IMR-90 (cell line): ENCODE measurements at regions not wholly inside any gene's neighbourhood (a gene's known extent, or its start where the extent isn't known, plus 50 kb on each side); places are given as distances from the start of the nearest gene placed in this dataset.

Experiments used
- ATAC-seq: fragments of 200-7000 bp; cut with Tn5 transposase; 2 replicates; pipeline ENCODE4 v1.9.1; 2020; ENCODE audit warnings: low read depth, mild to moderate bottlenecking, moderate library complexity
- BruUV-seq: library from RNA; stranded (reverse); fragments of 400-500 nt; replicated peaks from 2 replicates; lab custom pipeline; 2021; lab: Mats Ljungman, UMichigan
- CTCF ChIA-PET: fragments of 300-600 bp; formaldehyde crosslinking; extraction: SDS; loops from one replicate; lab custom pipeline; 2021; ENCODE audit warnings: antibody characterized with exemption; lab: Yijun Ruan, JAX
- POLR2A ChIA-PET: fragments of 300-600 bp; sonication (Branson Sonifier 250); formaldehyde crosslinking; loops from one replicate; lab custom pipeline; 2022; ENCODE audit warnings: antibody characterized with exemption; ENCODE audit not compliant: unreplicated experiment; lab: Charles Lee
- DNase-seq: peaks from one replicate; pipeline ENCODE4 v3.0.0; 2013
- H2AFZ ChIP-seq: replicated peaks from 2 replicates; pipeline ENCODE3; 2013; ENCODE audit warnings: low read length, mild to moderate bottlenecking; ENCODE audit not compliant: poor library complexity
- H2AK5ac ChIP-seq: 2 replicates; pipeline ENCODE4 v1.6.1; 2013; ENCODE audit warnings: low read depth, low read length, inconsistent platforms
- H2AK9ac ChIP-seq: replicated peaks from 2 replicates; pipeline ENCODE3; 2013; ENCODE audit warnings: mild to moderate bottlenecking, low read depth, low read length, moderate library complexity; ENCODE audit not compliant: poor library complexity
- H2BK120ac ChIP-seq: 2 replicates; pipeline ENCODE4 v1.6.1; 2013; ENCODE audit warnings: low read depth, low read length, inconsistent platforms
- H2BK15ac ChIP-seq: 3 replicates; pipeline ENCODE4 v1.6.1; 2013; ENCODE audit warnings: low read depth, low read length, inconsistent platforms
- H2BK20ac ChIP-seq: 2 replicates; pipeline ENCODE4 v1.6.1; 2013; ENCODE audit warnings: low read depth, mild to moderate bottlenecking, inconsistent platforms, low read length, moderate library complexity
- H2BK5ac ChIP-seq: 2 replicates; pipeline ENCODE4 v1.6.1; 2013; ENCODE audit warnings: mild to moderate bottlenecking, low read depth, low read length, inconsistent platforms; ENCODE audit not compliant: poor library complexity, severe bottlenecking
- H3K14ac ChIP-seq: replicated peaks from 2 replicates; pipeline ENCODE4 v1.6.1; 2013; ENCODE audit warnings: low read depth, low read length, inconsistent platforms
- H3K18ac ChIP-seq: 2 replicates; pipeline ENCODE4 v1.6.1; 2013; ENCODE audit warnings: low read depth, low read length, control low read depth
- H3K23ac ChIP-seq: 2 replicates; pipeline ENCODE4 v1.6.1; 2013; ENCODE audit warnings: low read depth, low read length, inconsistent platforms
- H3K27ac ChIP-seq: 2 replicates; pipeline ENCODE4 v1.5.1; 2013; ENCODE audit warnings: mild to moderate bottlenecking, control low read depth, low read length; ENCODE audit not compliant: insufficient read depth
- H3K27me3 ChIP-seq: 2 replicates; pipeline ENCODE4 v1.6.1; 2013; ENCODE audit warnings: low read length; ENCODE audit not compliant: control insufficient read depth, insufficient read depth
- H3K36me3 ChIP-seq: 2 replicates; pipeline ENCODE4 v1.6.1; 2013; ENCODE audit warnings: low read length, mixed read lengths; ENCODE audit not compliant: control insufficient read depth, insufficient read depth
- H3K4ac ChIP-seq: 2 replicates; pipeline ENCODE4 v1.6.1; 2013; ENCODE audit warnings: low read depth, low read length, inconsistent platforms
- H3K4me1 ChIP-seq: 2 replicates; pipeline ENCODE4 v1.6.1; 2013; ENCODE audit warnings: low read length, mixed read lengths; ENCODE audit not compliant: control insufficient read depth, insufficient read depth
- H3K4me2 ChIP-seq: 2 replicates; pipeline ENCODE4 v1.6.1; 2013; ENCODE audit warnings: low read depth, mild to moderate bottlenecking, control low read depth, low read length, moderate library complexity
- H3K4me3 ChIP-seq: 2 replicates; pipeline ENCODE4 v1.5.1; 2013; ENCODE audit warnings: low read depth, mild to moderate bottlenecking, control low read depth, low read length, moderate library complexity; ENCODE audit not compliant: insufficient read depth
- H3K56ac ChIP-seq: 2 replicates; pipeline ENCODE4 v1.6.1; 2013; ENCODE audit warnings: low read length, inconsistent platforms; ENCODE audit not compliant: insufficient read depth; ENCODE audit errors: extremely low read depth
- H3K79me1 ChIP-seq, 2 experiments: 2 replicates each; pipeline ENCODE4 v1.6.1; 2013; ENCODE audit warnings: low read length in 2 of 2, inconsistent platforms in 1 of 2, low read depth in 1 of 2
- H3K9ac ChIP-seq: 2 replicates; pipeline ENCODE4 v1.6.1; 2013; ENCODE audit warnings: low read depth, low read length, control low read depth
- H3K9me1 ChIP-seq: 2 replicates; pipeline ENCODE4 v1.6.1; 2013; ENCODE audit warnings: low read length, inconsistent platforms; ENCODE audit not compliant: insufficient read depth
- H3K9me3 ChIP-seq: 2 replicates; pipeline ENCODE4 v1.6.1; 2013; ENCODE audit warnings: low read length; ENCODE audit not compliant: control insufficient read depth, insufficient read depth
- H4K20me1 ChIP-seq: 2 replicates; pipeline ENCODE4 v1.6.1; 2013; ENCODE audit warnings: low read length, inconsistent platforms; ENCODE audit not compliant: insufficient read depth
- H4K5ac ChIP-seq: 2 replicates; pipeline ENCODE4 v1.6.1; 2013; ENCODE audit warnings: mild to moderate bottlenecking, low read depth, low read length, control low read depth
- H4K8ac ChIP-seq, 2 experiments: 2 replicates each; pipeline ENCODE4 v1.6.1; 2013; ENCODE audit warnings: low read depth in 2 of 2, low read length in 2 of 2, control low read depth in 1 of 2, inconsistent platforms in 1 of 2
- H4K91ac ChIP-seq: 2 replicates; pipeline ENCODE4 v1.6.1; 2013; ENCODE audit warnings: low read depth, low read length, inconsistent platforms; ENCODE audit not compliant: insufficient read depth
- CHD1 ChIP-seq: IDR thresholded peaks from 2 replicates; pipeline ENCODE4 v1.6.1; 2012; ENCODE audit warnings: low read depth, low read length, improper control_type of control experiment
- MAZ ChIP-seq: IDR thresholded peaks from 2 replicates; pipeline ENCODE4 v1.6.1; 2012; ENCODE audit warnings: low read depth, mild to moderate bottlenecking, low read length, improper control_type of control experiment, moderate library complexity, borderline replicate concordance
- WGBS, 2 experiments: methylation state at CpG; one replicate each; pipeline versions ENCODE4 v1.1.5 to v1.1.7; 2013; ENCODE audit warnings: missing lambda C conversion rate in 2 of 2; ENCODE audit not compliant: insufficient read length in 1 of 2; ENCODE audit errors: extremely low coverage in 2 of 2; 5-methylcytosine and 5-hydroxymethylcytosine counted together
- dilution Hi-C: fragments of 300-500 bp; cut with HindIII; formaldehyde crosslinking; loops from one replicate; pipeline ENCODE4 v1.14.3; 2018; ENCODE audit warnings: low sequenced_read_pairs; ENCODE audit not compliant: unreplicated experiment
- in situ Hi-C: fragments of 300-500 bp; cut with MboI; formaldehyde crosslinking; loops from 3 replicates; pipeline ENCODE4 v1.14.3; 2019; ENCODE audit warnings: low sequenced_read_pairs, inconsistent platforms, mixed read lengths
- intact Hi-C: fragments of 100-400 bp; cut with micrococcal nuclease; formaldehyde crosslinking; loops from 2 replicates; pipeline ENCODE4 v1.10.0; 2022

GRCh38 chr1:59006932-59007331 is 223.1 kb upstream of the JUN start:
- dilution Hi-C loops, result no loop called here
- TF ChIP-seq MAZ (no peak), CHD1 (no peak)

More at GRCh38 chr1:59006932-59007331, 223.1 kb upstream of the JUN start:
- ChIA-PET POLR2A (no interaction called here), CTCF (no interaction called here)
- Histone ChIP-seq H3K9me1 (peaks cover 6% of the 10 kb centered on the region; the same call in 1 of the 2 replicates), H3K4me3 (no peak overlapping the region), H3K27me3 (no peaks in the 10 kb centered on the region), H2BK20ac (no peak overlapping the region), H2BK5ac (no peak overlapping the region), H3K23ac (no peak overlapping the region), H3K4me1 (no peaks in the 10 kb centered on the region), H3K79me1 (no peaks in the 10 kb centered on the region), H2BK120ac (no peak overlapping the region), H3K14ac (no peak overlapping the region), H4K8ac (no peak overlapping the region), H3K36me3 (no peaks in the 10 kb centered on the region), H3K4me2 (no peak overlapping the region), H3K9me3 (no peaks in the 10 kb centered on the region), H2AK5ac (peak overlapping the region; percentile 43; the same call in 1 of the 2 replicates), H3K56ac (no peak overlapping the region), H4K91ac (no peak overlapping the region), H3K4ac (no peak overlapping the region), H2AK9ac (no peak overlapping the region), H4K20me1 (no peaks in the 10 kb centered on the region), H4K5ac (no peak overlapping the region), H2AFZ (no peak overlapping the region), H3K27ac (no peak overlapping the region), H3K9ac (no peak overlapping the region), H3K18ac (no peak overlapping the region), H2BK15ac (no peak overlapping the region)
- ATAC-seq (no peak), DNase-seq (no peak)
- 83% methylated on average over 1 of the region's 6 CpGs; no CpG with 5 or more reads in 1 of the 2 experiments for WGBS, 2 experiments
- in situ Hi-C loops (no loop called here), intact Hi-C loops (no loop called here)
- no TSS peak for BruUV-seq
